HG03280 (cell line): ENCODE measurements at regions not wholly inside any gene's neighbourhood (a gene's known extent, or its start where the extent isn't known, plus 50 kb on each side); places are given as distances from the start of the nearest gene placed in this dataset.

Experiments
- ATAC-seq: cut with Tn5 transposase; IDR thresholded peaks from one replicate; pipeline ENCODE4 v1.9.1; 2021; ENCODE audit warnings: mild to moderate bottlenecking, moderate library complexity; ENCODE audit not compliant: unreplicated experiment

GRCh38 chr5:119789406-119790117 is 160.2 kb downstream of the FAM170A start:
- ATAC-seq = no peak

GRCh38 chr5:119792161-119792799 is 162.9 kb downstream of the FAM170A start:
- no peak for ATAC-seq

GRCh38 chr5:119795768-119796167 is 166.4 kb downstream of the FAM170A start:
- ATAC-seq = no peak

GRCh38 chr5:119801570-119801969 is 172.2 kb downstream of the FAM170A start:
- no peak for ATAC-seq

GRCh38 chr5:119808024-119808423 is 178.7 kb downstream of the FAM170A start:
- no peak for ATAC-seq

GRCh38 chr5:119808474-119808873 is 179.1 kb downstream of the FAM170A start:
- ATAC-seq = no peak

GRCh38 chr5:119810217-119810616 is 180.9 kb downstream of the FAM170A start:
- no peak for ATAC-seq

- ATAC-seq = no peak
Observed at GRCh38 chr5:119811458-119811857, 182.1 kb downstream of the FAM170A start.

- ATAC-seq = no peak
Observed at GRCh38 chr5:119814655-119815054, 185.3 kb downstream of the FAM170A start.

GRCh38 chr5:119816055-119816454 is 186.7 kb downstream of the FAM170A start:
- no peak for ATAC-seq

- ATAC-seq = no peak
Observed at GRCh38 chr5:119820016-119820415, 190.7 kb downstream of the FAM170A start.

- ATAC-seq = no peak
Observed at GRCh38 chr5:119820608-119821007, 191.2 kb downstream of the FAM170A start.

- no peak for ATAC-seq
Observed at GRCh38 chr5:119828541-119828940, 199.2 kb downstream of the FAM170A start.

- no peak for ATAC-seq
Observed at GRCh38 chr5:119829341-119829740, 200.0 kb downstream of the FAM170A start.

- no peak for ATAC-seq
Observed at GRCh38 chr5:119833176-119833575, 203.8 kb downstream of the FAM170A start.

- no peak for ATAC-seq
Observed at GRCh38 chr5:119840175-119840574, 210.8 kb downstream of the FAM170A start.

GRCh38 chr5:119852140-119852539 is 222.8 kb downstream of the FAM170A start:
- ATAC-seq = no peak

GRCh38 chr5:119860463-119860862 is 231.1 kb downstream of the FAM170A start:
- no peak for ATAC-seq

GRCh38 chr5:119862619-119863018 is 233.3 kb downstream of the FAM170A start:
- ATAC-seq = no peak

- ATAC-seq = no peak
Observed at GRCh38 chr5:119864286-119864685, 234.9 kb downstream of the FAM170A start.

GRCh38 chr5:119873611-119874010 is 244.3 kb downstream of the FAM170A start:
- ATAC-seq = no peak

- ATAC-seq = no peak
Observed at GRCh38 chr5:119876522-119876921, 247.2 kb downstream of the FAM170A start.

- no peak for ATAC-seq
Observed at GRCh38 chr5:119878712-119879111, 249.4 kb downstream of the FAM170A start.
